Right lobe of liver (tissue), 6 donors: ENCODE measurements at regions not wholly inside any gene's neighbourhood (a gene's known extent, or its start where the extent isn't known, plus 50 kb on each side); places are given as distances from the start of the nearest gene placed in this dataset.

Source experiments
- ATAC-seq, 4 donors: fragments of 200-7000 bp; cut with Tn5 transposase; one replicate each; pipeline ENCODE4 v1.9.1; 2020; ENCODE audit warnings: mild to moderate bottlenecking in 4 of 4, moderate library complexity in 4 of 4
- DNase-seq, 3 donors: peaks; one replicate each; pipeline ENCODE4 v3.0.0-alpha.2; 2020
- H3K27ac ChIP-seq, 3 donors: fragments of 200-600 bp; one replicate each; pipeline ENCODE4 v1.8.0; 2022
- H3K27me3 ChIP-seq, 2 donors: fragments of 200-600 bp; one replicate each; pipeline ENCODE4 v1.8.0; 2022
- H3K36me3 ChIP-seq, 4 donors: fragments of 200-600 bp; sonication (generic) in 1 of 4; one replicate each; pipeline versions ENCODE4 v1.5.1 to v1.8.0; 2017 to 2022; ENCODE audit warnings: control low read depth in 1 of 4
- H3K4me1 ChIP-seq, 4 donors: fragments of 200-600 bp; sonication (generic) in 1 of 4; one replicate each; pipeline versions ENCODE4 v1.5.1 to v1.8.0; 2017 to 2022; ENCODE audit warnings: control low read depth in 1 of 4
- H3K4me3 ChIP-seq, 3 donors: fragments of 200-600 bp; one replicate each; pipeline ENCODE4 v1.8.0; 2022
- H3K9me3 ChIP-seq, 4 donors: fragments of 200-600 bp; sonication (generic) in 1 of 4; one replicate each; pipeline versions ENCODE4 v1.5.1 to v1.8.0; 2017 to 2022; ENCODE audit warnings: control low read depth in 1 of 4
- POLR2A ChIP-seq: fragments of 450-650 bp; IDR thresholded peaks from one replicate; pipeline ENCODE4 v1.6.1; 2017; ENCODE audit warnings: antibody characterized with exemption, mild to moderate bottlenecking
- WGBS: methylation state at CpG from one replicate; pipeline ENCODE4 v1.1.6; 2018; ENCODE audit warnings: low coverage, low lambda C conversion rate; ENCODE audit not compliant: insufficient coverage; ENCODE audit errors: missing lambda C conversion rate; 5-methylcytosine and 5-hydroxymethylcytosine counted together
- intact Hi-C, 2 donors: fragments of 100-400 bp; cut with DNase I; formaldehyde crosslinking; loops; one replicate each; pipeline versions ENCODE4 v1.11.2 to v1.14.1; 2022
- TF ChIP-seq, protein P1 (sequence below), 4 donors: fragments of 200-600 bp in 3 of 4; fragments of 450-650 bp in 1 of 4; IDR thresholded peaks; one replicate each; pipeline versions ENCODE4 v1.5.1 to v1.8.0; 2016 to 2022; ENCODE audit warnings: antibody characterized with exemption in 4 of 4, mild to moderate bottlenecking in 2 of 4
- donor health status: DM: no; HTN: yes; CAD: no.
- donor health status: DM: no; HTN: no; CAD: no.
- donor health status: DM: no; HTN: no; CAD: no.
- donor health status: DM: no; HTN: yes; CAD: no.
- donor health status: DM: no; HTN: yes; CAD: no.

DNA sequence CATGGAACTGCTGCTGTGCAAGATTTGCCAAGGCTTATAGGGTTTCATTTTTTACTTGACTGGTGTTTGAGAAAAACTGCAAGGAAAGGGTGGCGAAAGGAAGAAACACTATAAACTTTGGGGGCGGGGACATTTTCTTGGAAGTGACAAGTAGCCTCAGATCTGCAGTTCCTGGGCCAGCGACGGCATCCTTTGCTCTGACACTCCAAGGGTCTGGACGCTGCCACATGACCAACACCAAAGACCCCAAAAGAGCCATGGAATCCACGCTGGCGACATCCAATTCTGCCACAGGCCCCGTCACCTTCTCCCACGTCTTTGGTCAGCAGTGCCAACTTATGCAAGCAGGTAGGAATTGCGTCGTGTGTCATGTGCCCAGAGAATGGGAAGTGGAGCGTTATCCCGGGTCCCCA is 193.4 kb downstream of the PRDM2 start:
- DNase-seq (no peak), ATAC-seq (no peak)
- Histone ChIP-seq H3K4me3 (no peak overlapping the region), H3K36me3 (no peaks in the 10 kb centered on the region), H3K9me3 (no peaks in the 10 kb centered on the region), H3K4me1 (peaks cover 0 to 4% (median 0%) of the 10 kb centered on the region in 4 donors), H3K27me3 (peaks cover 0 to 6% of the 10 kb centered on the region in 2 donors), H3K27ac (no peak overlapping the region)
- WGBS: 6% methylated on average over 5 of the region's 13 CpGs
- TF ChIP-seq, protein P1, sequence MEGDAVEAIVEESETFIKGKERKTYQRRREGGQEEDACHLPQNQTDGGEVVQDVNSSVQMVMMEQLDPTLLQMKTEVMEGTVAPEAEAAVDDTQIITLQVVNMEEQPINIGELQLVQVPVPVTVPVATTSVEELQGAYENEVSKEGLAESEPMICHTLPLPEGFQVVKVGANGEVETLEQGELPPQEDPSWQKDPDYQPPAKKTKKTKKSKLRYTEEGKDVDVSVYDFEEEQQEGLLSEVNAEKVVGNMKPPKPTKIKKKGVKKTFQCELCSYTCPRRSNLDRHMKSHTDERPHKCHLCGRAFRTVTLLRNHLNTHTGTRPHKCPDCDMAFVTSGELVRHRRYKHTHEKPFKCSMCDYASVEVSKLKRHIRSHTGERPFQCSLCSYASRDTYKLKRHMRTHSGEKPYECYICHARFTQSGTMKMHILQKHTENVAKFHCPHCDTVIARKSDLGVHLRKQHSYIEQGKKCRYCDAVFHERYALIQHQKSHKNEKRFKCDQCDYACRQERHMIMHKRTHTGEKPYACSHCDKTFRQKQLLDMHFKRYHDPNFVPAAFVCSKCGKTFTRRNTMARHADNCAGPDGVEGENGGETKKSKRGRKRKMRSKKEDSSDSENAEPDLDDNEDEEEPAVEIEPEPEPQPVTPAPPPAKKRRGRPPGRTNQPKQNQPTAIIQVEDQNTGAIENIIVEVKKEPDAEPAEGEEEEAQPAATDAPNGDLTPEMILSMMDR (IDR thresholded peaks at IDR 0.05): no peak
- TF ChIP-seq POLR2A: no peak
- intact Hi-C loops: no loop called here

- ATAC-seq (no peak), DNase-seq (no peak)
- H3K4me1 ChIP-seq: peaks cover 0 to 4% (median 0%) of the 10 kb centered on the region in 4 donors
Measured at GRCh38 chr1:13896932-13897331, 196.9 kb downstream of the PRDM2 start.

GRCh38 chr1:13898406-13898805 is 198.4 kb downstream of the PRDM2 start:
- WGBS: 70% methylated on average over 3 of the region's 6 CpGs
- ATAC-seq: no peak

More at GRCh38 chr1:13896932-13897331, 196.9 kb downstream of the PRDM2 start:
- no peaks in the 10 kb centered on the region for H3K36me3 ChIP-seq
- WGBS: 88% methylated on average over 2 of the region's 2 CpGs
- TF ChIP-seq POLR2A: no peak
- TF ChIP-seq, protein P1 (IDR thresholded peaks at IDR 0.05): no peak
- intact Hi-C loops: no loop called here
- no peak overlapping the region for H3K27ac ChIP-seq
- H3K27me3 ChIP-seq: peaks cover 0 to 6% of the 10 kb centered on the region in 2 donors
- H3K4me3 ChIP-seq: no peak overlapping the region
- H3K9me3 ChIP-seq: no peaks in the 10 kb centered on the region

DNA sequence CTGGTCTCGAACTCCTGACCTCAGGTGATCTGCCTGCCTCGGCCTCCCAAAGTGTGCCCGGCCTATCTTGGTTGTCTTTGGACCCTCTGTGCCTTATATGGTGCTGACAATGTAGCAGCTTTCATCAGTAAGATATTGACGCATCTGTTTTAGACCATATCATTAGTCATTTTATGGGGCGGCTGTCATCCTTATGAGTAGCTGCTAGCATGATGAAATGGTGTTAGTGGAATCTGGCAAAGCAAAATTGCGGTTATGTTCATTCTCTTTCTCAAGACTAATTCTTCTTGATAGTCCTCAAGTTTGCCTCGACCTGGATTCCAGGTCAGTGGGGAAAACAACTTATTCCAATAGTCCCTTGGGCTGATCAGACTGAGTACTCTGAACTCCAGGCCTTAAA is 199.9 kb downstream of the PRDM2 start:
- Histone ChIP-seq H3K27ac (no peak overlapping the region), H3K27me3 (no peaks in the 10 kb centered on the region), H3K9me3 (no peaks in the 10 kb centered on the region), H3K4me1 (no peaks in the 10 kb centered on the region), H3K4me3 (no peak overlapping the region), H3K36me3 (no peaks in the 10 kb centered on the region)
- intact Hi-C loops: no loop called here
- DNase-seq (no peak), ATAC-seq (no peak)
- TF ChIP-seq POLR2A: no peak
- TF ChIP-seq, protein P1 (IDR thresholded peaks at IDR 0.05): no peak
- 66% methylated on average over 7 of the region's 7 CpGs for WGBS

More at GRCh38 chr1:13898406-13898805, 198.4 kb downstream of the PRDM2 start:
- Histone ChIP-seq H3K9me3 (no peaks in the 10 kb centered on the region), H3K27ac (no peak overlapping the region), H3K4me3 (no peak overlapping the region), H3K4me1 (no peaks in the 10 kb centered on the region), H3K36me3 (no peaks in the 10 kb centered on the region), H3K27me3 (peaks cover 0 to 6% of the 10 kb centered on the region in 2 donors)
- TF ChIP-seq, protein P1 (IDR thresholded peaks at IDR 0.05): no peak
- no peak for TF ChIP-seq POLR2A
- intact Hi-C loops: no loop called here
- no peak for DNase-seq

DNA sequence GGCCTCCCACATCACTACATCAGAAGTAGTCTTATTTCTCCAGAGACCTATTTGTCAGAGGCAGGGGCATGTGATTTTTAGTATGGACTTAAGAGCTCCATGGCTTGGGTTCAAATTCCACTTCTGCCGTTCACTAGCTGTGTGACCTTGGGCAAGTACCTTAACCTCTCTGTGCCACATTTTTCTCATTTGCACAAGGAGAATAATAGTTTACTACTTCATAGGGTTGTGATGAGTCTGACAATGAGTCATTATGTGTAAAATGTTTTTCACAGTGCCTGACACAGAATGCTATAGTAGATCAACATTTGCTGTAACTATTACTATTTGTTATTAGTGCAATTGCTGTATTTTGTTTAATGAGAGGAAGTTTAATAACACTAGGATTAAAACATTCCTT is 200.6 kb downstream of the PRDM2 start:
- WGBS: 71% methylated on average over 1 of the region's 1 CpG
- Histone ChIP-seq H3K27me3 (no peaks in the 10 kb centered on the region), H3K4me1 (no peaks in the 10 kb centered on the region), H3K9me3 (no peaks in the 10 kb centered on the region), H3K27ac (no peak overlapping the region), H3K36me3 (no peaks in the 10 kb centered on the region), H3K4me3 (no peak overlapping the region)
- TF ChIP-seq, protein P1 (IDR thresholded peaks at IDR 0.05): no peak
- no peak for TF ChIP-seq POLR2A
- ATAC-seq (no peak), DNase-seq (no peak)
- intact Hi-C loops: no loop called here
